ENCODE measurements at regions not wholly inside any gene's neighbourhood (a gene's known extent, or its start where the extent isn't known, plus 50 kb on each side); places are given as distances from the start of the nearest gene placed in this dataset.
"Not testable (repeated sequence)": the region's sequence is repeated elsewhere in the genome, so short reads cannot be mapped to it uniquely, and the experiment has no call there.

- TF ChIP-seq CTCF (IDR thresholded peaks at IDR 0.05); EP300 (IDR thresholded peaks at IDR 0.05; ENCODE audit: low read depth); POLR2A (IDR thresholded peaks at IDR 0.05); POLR2AphosphoS5 (IDR thresholded peaks at IDR 0.05): not testable (repeated sequence)
Measured at GRCh38 chr2:111517721-111518053, 366.3 kb downstream of the ANAPC1 start.
